A673 (cell line): ENCODE measurements at regions not wholly inside any gene's neighbourhood (a gene's known extent, or its start where the extent isn't known, plus 50 kb on each side); places are given as distances from the start of the nearest gene placed in this dataset.

ENCODE experiments used
- EZH2 ChIP-seq: fragments of 200-600 bp; sonication (generic); IDR thresholded peaks from 2 replicates; pipeline ENCODE4 v1.6.1; 2017; ENCODE audit warnings: borderline replicate concordance, low read depth, mild to moderate bottlenecking, mixed read lengths, antibody characterized with exemption, low read length; ENCODE audit not compliant: poor library complexity, severe bottlenecking
- TF ChIP-seq, protein P1 (sequence below): fragments of 300-800, 200-600 bp; sonication (generic); conservative IDR thresholded peaks from 2 replicates; pipeline ENCODE4 v1.5.1; 2017; ENCODE audit warnings: low read depth, mild to moderate bottlenecking, antibody characterized with exemption, low read length, moderate library complexity, mixed read lengths

DNA sequence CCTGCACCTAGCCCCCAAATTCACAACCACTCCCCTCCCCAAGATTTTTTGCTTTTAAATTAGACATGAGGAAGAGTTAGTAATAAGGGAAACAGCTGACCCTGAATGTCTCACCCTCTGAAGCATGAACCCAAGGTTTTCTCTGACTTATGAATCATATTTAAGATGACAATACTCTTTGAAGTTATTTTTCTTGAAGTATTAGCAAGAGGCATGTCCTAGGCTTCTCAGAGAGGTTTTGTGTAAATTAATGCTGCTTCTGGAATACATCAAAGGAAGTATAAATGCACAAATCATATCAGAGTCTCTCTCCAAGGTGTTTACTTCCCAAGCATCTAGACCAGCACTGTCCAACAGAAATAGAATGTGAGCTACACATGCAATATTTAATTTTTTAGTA lies 408.1 kb upstream of the MARCKS start:
- TF ChIP-seq, protein P1, sequence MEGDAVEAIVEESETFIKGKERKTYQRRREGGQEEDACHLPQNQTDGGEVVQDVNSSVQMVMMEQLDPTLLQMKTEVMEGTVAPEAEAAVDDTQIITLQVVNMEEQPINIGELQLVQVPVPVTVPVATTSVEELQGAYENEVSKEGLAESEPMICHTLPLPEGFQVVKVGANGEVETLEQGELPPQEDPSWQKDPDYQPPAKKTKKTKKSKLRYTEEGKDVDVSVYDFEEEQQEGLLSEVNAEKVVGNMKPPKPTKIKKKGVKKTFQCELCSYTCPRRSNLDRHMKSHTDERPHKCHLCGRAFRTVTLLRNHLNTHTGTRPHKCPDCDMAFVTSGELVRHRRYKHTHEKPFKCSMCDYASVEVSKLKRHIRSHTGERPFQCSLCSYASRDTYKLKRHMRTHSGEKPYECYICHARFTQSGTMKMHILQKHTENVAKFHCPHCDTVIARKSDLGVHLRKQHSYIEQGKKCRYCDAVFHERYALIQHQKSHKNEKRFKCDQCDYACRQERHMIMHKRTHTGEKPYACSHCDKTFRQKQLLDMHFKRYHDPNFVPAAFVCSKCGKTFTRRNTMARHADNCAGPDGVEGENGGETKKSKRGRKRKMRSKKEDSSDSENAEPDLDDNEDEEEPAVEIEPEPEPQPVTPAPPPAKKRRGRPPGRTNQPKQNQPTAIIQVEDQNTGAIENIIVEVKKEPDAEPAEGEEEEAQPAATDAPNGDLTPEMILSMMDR, result no peak
- TF ChIP-seq EZH2, result no peak
